Liver (tissue), 3 donors: ENCODE measurements at regions not wholly inside any gene's neighbourhood (a gene's known extent, or its start where the extent isn't known, plus 50 kb on each side); places are given as distances from the start of the nearest gene placed in this dataset.

Source experiments
- ATF3 ChIP-seq: IDR thresholded peaks from 2 replicates; pipeline ENCODE4 v1.6.1; 2016; ENCODE audit warnings: antibody characterized with exemption
- EGR1 ChIP-seq, 2 donors: IDR thresholded peaks; 2 replicates each; pipeline ENCODE4 v1.6.1; 2016 to 2018; ENCODE audit warnings: antibody characterized with exemption in 2 of 2, low read depth in 2 of 2
- MAX ChIP-seq: IDR thresholded peaks from 2 replicates; pipeline ENCODE4 v1.6.1; 2016; ENCODE audit warnings: antibody characterized with exemption
- RAD21 ChIP-seq, 2 donors: IDR thresholded peaks; 2 replicates each; pipeline ENCODE4 v1.6.1; 2016; ENCODE audit warnings: antibody characterized with exemption in 2 of 2, mild to moderate bottlenecking in 2 of 2
- RXRA ChIP-seq, 2 donors: IDR thresholded peaks; 2 replicates each; pipeline ENCODE4 v1.6.1; 2017 to 2018; ENCODE audit warnings: antibody characterized with exemption in 2 of 2, mild to moderate bottlenecking in 1 of 2
- TAF1 ChIP-seq: conservative IDR thresholded peaks from 2 replicates; pipeline ENCODE4 v1.6.1; 2016; ENCODE audit warnings: antibody characterized with exemption, mild to moderate bottlenecking
- YY1 ChIP-seq: IDR thresholded peaks from 2 replicates; pipeline ENCODE4 v1.6.1; 2016; ENCODE audit warnings: antibody characterized with exemption, mild to moderate bottlenecking
- TF ChIP-seq, protein P1 (sequence below): fragments of 150-350 bp; IDR thresholded peaks from 2 replicates; pipeline ENCODE4 v1.5.1; 2017; ENCODE audit warnings: improper control_type of control experiment, low read depth, low read length; ENCODE audit not compliant: missing input control
- TF ChIP-seq, protein P2 (sequence below): IDR thresholded peaks from 2 replicates; pipeline ENCODE4 v1.6.1; 2016; ENCODE audit warnings: antibody characterized with exemption, mild to moderate bottlenecking
- TF ChIP-seq, protein P3 (sequence below): IDR thresholded peaks from 2 replicates; pipeline ENCODE4 v1.6.1; 2016; ENCODE audit warnings: antibody characterized with exemption
- donor health status: healthy.
- donor health status: healthy.

GRCh38 chr18:47341678-47342077 is 90.2 kb upstream of the SKOR2 start:
- TF ChIP-seq, protein P1, sequence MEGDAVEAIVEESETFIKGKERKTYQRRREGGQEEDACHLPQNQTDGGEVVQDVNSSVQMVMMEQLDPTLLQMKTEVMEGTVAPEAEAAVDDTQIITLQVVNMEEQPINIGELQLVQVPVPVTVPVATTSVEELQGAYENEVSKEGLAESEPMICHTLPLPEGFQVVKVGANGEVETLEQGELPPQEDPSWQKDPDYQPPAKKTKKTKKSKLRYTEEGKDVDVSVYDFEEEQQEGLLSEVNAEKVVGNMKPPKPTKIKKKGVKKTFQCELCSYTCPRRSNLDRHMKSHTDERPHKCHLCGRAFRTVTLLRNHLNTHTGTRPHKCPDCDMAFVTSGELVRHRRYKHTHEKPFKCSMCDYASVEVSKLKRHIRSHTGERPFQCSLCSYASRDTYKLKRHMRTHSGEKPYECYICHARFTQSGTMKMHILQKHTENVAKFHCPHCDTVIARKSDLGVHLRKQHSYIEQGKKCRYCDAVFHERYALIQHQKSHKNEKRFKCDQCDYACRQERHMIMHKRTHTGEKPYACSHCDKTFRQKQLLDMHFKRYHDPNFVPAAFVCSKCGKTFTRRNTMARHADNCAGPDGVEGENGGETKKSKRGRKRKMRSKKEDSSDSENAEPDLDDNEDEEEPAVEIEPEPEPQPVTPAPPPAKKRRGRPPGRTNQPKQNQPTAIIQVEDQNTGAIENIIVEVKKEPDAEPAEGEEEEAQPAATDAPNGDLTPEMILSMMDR: no peak
- TF ChIP-seq, protein P2, sequence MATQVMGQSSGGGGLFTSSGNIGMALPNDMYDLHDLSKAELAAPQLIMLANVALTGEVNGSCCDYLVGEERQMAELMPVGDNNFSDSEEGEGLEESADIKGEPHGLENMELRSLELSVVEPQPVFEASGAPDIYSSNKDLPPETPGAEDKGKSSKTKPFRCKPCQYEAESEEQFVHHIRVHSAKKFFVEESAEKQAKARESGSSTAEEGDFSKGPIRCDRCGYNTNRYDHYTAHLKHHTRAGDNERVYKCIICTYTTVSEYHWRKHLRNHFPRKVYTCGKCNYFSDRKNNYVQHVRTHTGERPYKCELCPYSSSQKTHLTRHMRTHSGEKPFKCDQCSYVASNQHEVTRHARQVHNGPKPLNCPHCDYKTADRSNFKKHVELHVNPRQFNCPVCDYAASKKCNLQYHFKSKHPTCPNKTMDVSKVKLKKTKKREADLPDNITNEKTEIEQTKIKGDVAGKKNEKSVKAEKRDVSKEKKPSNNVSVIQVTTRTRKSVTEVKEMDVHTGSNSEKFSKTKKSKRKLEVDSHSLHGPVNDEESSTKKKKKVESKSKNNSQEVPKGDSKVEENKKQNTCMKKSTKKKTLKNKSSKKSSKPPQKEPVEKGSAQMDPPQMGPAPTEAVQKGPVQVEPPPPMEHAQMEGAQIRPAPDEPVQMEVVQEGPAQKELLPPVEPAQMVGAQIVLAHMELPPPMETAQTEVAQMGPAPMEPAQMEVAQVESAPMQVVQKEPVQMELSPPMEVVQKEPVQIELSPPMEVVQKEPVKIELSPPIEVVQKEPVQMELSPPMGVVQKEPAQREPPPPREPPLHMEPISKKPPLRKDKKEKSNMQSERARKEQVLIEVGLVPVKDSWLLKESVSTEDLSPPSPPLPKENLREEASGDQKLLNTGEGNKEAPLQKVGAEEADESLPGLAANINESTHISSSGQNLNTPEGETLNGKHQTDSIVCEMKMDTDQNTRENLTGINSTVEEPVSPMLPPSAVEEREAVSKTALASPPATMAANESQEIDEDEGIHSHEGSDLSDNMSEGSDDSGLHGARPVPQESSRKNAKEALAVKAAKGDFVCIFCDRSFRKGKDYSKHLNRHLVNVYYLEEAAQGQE: no peak
- TF ChIP-seq MAX (no peak), RAD21 (IDR thresholded peaks at IDR 0.05) (no peak), ATF3 (no peak), YY1 (no peak), TAF1 (no peak), EGR1 (IDR thresholded peaks at IDR 0.05; ENCODE audit: low read depth in 2 of 2) (no peak), RXRA (IDR thresholded peaks at IDR 0.05) (no peak)
- TF ChIP-seq, protein P3, sequence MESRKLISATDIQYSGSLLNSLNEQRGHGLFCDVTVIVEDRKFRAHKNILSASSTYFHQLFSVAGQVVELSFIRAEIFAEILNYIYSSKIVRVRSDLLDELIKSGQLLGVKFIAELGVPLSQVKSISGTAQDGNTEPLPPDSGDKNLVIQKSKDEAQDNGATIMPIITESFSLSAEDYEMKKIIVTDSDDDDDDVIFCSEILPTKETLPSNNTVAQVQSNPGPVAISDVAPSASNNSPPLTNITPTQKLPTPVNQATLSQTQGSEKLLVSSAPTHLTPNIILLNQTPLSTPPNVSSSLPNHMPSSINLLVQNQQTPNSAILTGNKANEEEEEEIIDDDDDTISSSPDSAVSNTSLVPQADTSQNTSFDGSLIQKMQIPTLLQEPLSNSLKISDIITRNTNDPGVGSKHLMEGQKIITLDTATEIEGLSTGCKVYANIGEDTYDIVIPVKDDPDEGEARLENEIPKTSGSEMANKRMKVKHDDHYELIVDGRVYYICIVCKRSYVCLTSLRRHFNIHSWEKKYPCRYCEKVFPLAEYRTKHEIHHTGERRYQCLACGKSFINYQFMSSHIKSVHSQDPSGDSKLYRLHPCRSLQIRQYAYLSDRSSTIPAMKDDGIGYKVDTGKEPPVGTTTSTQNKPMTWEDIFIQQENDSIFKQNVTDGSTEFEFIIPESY: no peak
